GM12864 (cell line): ENCODE measurements at regions not wholly inside any gene's neighbourhood (a gene's known extent, or its start where the extent isn't known, plus 50 kb on each side); places are given as distances from the start of the nearest gene placed in this dataset.

Experiments used
- DNase-seq: peaks from one replicate; pipeline ENCODE4 v3.0.0-alpha.2; 2011; ENCODE audit warnings: low read depth
- H3K4me3 ChIP-seq: 2 replicates; pipeline ENCODE4 v1.5.1; 2011; ENCODE audit warnings: mild to moderate bottlenecking, low read depth, low read length, control low read depth
- TF ChIP-seq, protein P1 (sequence below): IDR thresholded peaks from 2 replicates; pipeline ENCODE4 v1.5.1; 2011; ENCODE audit warnings: low read depth, mild to moderate bottlenecking, moderate library complexity, low read length, control low read depth, inconsistent platforms; ENCODE audit errors: missing control alignments

- TF ChIP-seq, protein P1, sequence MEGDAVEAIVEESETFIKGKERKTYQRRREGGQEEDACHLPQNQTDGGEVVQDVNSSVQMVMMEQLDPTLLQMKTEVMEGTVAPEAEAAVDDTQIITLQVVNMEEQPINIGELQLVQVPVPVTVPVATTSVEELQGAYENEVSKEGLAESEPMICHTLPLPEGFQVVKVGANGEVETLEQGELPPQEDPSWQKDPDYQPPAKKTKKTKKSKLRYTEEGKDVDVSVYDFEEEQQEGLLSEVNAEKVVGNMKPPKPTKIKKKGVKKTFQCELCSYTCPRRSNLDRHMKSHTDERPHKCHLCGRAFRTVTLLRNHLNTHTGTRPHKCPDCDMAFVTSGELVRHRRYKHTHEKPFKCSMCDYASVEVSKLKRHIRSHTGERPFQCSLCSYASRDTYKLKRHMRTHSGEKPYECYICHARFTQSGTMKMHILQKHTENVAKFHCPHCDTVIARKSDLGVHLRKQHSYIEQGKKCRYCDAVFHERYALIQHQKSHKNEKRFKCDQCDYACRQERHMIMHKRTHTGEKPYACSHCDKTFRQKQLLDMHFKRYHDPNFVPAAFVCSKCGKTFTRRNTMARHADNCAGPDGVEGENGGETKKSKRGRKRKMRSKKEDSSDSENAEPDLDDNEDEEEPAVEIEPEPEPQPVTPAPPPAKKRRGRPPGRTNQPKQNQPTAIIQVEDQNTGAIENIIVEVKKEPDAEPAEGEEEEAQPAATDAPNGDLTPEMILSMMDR: no peak
- DNase-seq: no peak
- no peak overlapping the region for H3K4me3 ChIP-seq
Observed at GRCh38 chr12:132405742-132406251, 76.4 kb upstream of the GALNT9 start.

- TF ChIP-seq, protein P1: no peak
- DNase-seq: no peak
- no peak overlapping the region for H3K4me3 ChIP-seq
Observed at GRCh38 chr12:132404951-132405741, 75.8 kb upstream of the GALNT9 start.

GRCh38 chr12:132404435-132404855 lies 75.1 kb upstream of the GALNT9 start:
- TF ChIP-seq, protein P1: no peak
- no peak overlapping the region for H3K4me3 ChIP-seq
- no peak for DNase-seq

- H3K4me3 ChIP-seq: no peak overlapping the region
- DNase-seq: no peak
- TF ChIP-seq, protein P1: no peak
Observed at GRCh38 chr12:132403636-132404434, 74.4 kb upstream of the GALNT9 start.

- H3K4me3 ChIP-seq: no peak overlapping the region
- DNase-seq: no peak
Observed at GRCh38 chr12:132402831-132403416, 73.5 kb upstream of the GALNT9 start.

DNA sequence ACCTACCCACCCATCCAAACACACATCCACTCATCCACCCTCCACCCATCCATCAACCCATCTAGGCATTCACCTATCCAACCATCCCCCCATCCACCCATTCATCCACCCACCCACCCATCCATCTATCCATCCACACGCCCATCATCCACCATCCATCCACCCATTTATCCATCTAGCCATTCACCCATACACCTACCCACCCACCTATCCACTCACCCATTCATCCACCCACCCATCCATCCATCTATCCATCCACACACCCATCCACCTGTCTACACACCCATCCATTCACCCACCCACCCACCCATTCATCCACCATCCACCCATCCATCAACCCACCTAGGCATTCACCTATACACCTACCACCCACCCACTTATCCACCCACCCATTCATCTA lies 72.6 kb upstream of the GALNT9 start:
- H3K4me3 ChIP-seq: no peak overlapping the region
- TF ChIP-seq, protein P1: no peak
- DNase-seq: no peak

More at GRCh38 chr12:132402831-132403416, 73.5 kb upstream of the GALNT9 start:
- TF ChIP-seq, protein P1: no peak
